HL-60 (cell line): ENCODE measurements at regions not wholly inside any gene's neighbourhood (a gene's known extent, or its start where the extent isn't known, plus 50 kb on each side); places are given as distances from the start of the nearest gene placed in this dataset.
"Not testable (repeated sequence)": the region's sequence is repeated elsewhere in the genome, so short reads cannot be mapped to it uniquely, and the experiment has no call there.

Experiments used
- DNase-seq, 2 experiments: peaks; one replicate each; pipeline ENCODE4 v3.0.0-alpha.2; 2010 to 2020; ENCODE audit warnings: low read depth in 1 of 2, low spot score in 1 of 2
- H3K27ac ChIP-seq: fragments of 250-450 bp; sonication (Bioruptor Pico); replicated peaks from 2 replicates; pipeline ENCODE4 v1.5.1; 2020; ENCODE audit warnings: mild to moderate bottlenecking, moderate library complexity
- H3K27me3 ChIP-seq: fragments of 250-450 bp; sonication (Bioruptor Pico); 2 replicates; pipeline ENCODE4 v1.5.1; 2021; ENCODE audit warnings: mild to moderate bottlenecking, moderate library complexity; ENCODE audit not compliant: insufficient read depth, poor library complexity, severe bottlenecking
- H3K4me3 ChIP-seq: replicated peaks from 2 replicates; pipeline ENCODE4 v1.5.1; 2011; ENCODE audit warnings: mild to moderate bottlenecking, control low read depth, low read length; ENCODE audit not compliant: insufficient read depth
- CTCF ChIP-seq: IDR thresholded peaks from one replicate; pipeline ENCODE4 v1.5.1; 2011; ENCODE audit warnings: low read length, control low read depth, inconsistent platforms; ENCODE audit not compliant: insufficient read depth
- GABPA ChIP-seq: IDR thresholded peaks from 2 replicates; pipeline ENCODE4 v1.6.1; 2012; ENCODE audit warnings: low read depth
- POLR2AphosphoS5 ChIP-seq: IDR thresholded peaks from 2 replicates; pipeline ENCODE4 v1.6.1; 2012; ENCODE audit warnings: low read depth
- REST ChIP-seq: IDR thresholded peaks from 2 replicates; pipeline ENCODE4 v1.6.1; 2012; ENCODE audit warnings: low read depth; ENCODE audit not compliant: insufficient replicate concordance
- SPI1 ChIP-seq: IDR thresholded peaks from 2 replicates; pipeline ENCODE4 v1.6.1; 2012; ENCODE audit warnings: low read depth, mild to moderate bottlenecking, borderline replicate concordance

- not testable (repeated sequence) for H3K27me3 ChIP-seq, H3K27ac ChIP-seq, DNase-seq, H3K4me3 ChIP-seq
Observed at GRCh38 chr2:201946746-201947145, 86.9 kb upstream of the FZD7 start.

GRCh38 chr2:201947287-201947686 is 86.4 kb upstream of the FZD7 start:
- TF ChIP-seq SPI1 (no peak), POLR2AphosphoS5 (no peak), REST (no peak), CTCF (no peak), GABPA (no peak)
- Histone ChIP-seq H3K27ac (no peak overlapping the region), H3K27me3 (no peaks in the 10 kb centered on the region), H3K4me3 (no peak overlapping the region)
- no peak for DNase-seq

GRCh38 chr2:201949181-201949926 is 84.3 kb upstream of the FZD7 start:
- Histone ChIP-seq H3K27me3 (no peaks in the 10 kb centered on the region), H3K4me3 (no peak overlapping the region), H3K27ac (no peak overlapping the region)
- TF ChIP-seq REST (no peak), CTCF (no peak), POLR2AphosphoS5 (no peak), SPI1 (no peak), GABPA (no peak)
- DNase-seq = no peak

GRCh38 chr2:201949927-201950246 is 83.8 kb upstream of the FZD7 start:
- Histone ChIP-seq H3K4me3 (no peak overlapping the region), H3K27me3 (no peaks in the 10 kb centered on the region), H3K27ac (no peak overlapping the region)
- no peak for DNase-seq
- TF ChIP-seq REST (no peak), POLR2AphosphoS5 (no peak), SPI1 (no peak), GABPA (no peak), CTCF (no peak)
